H1 (cell line): ENCODE measurements at regions not wholly inside any gene's neighbourhood (a gene's known extent, or its start where the extent isn't known, plus 50 kb on each side); places are given as distances from the start of the nearest gene placed in this dataset.

ENCODE experiments used
- GTF2F1 ChIP-seq: IDR thresholded peaks from 2 replicates; pipeline ENCODE4 v1.6.1; 2012; ENCODE audit warnings: low read depth, low read length, improper control_type of control experiment, borderline replicate concordance
- SRF ChIP-seq: IDR thresholded peaks from 2 replicates; pipeline ENCODE4 v1.6.1; 2011; ENCODE audit warnings: mild to moderate bottlenecking, low read depth, low read length, moderate library complexity

- TF ChIP-seq SRF (no peak), GTF2F1 (no peak)
Observed at GRCh38 chr2:226184540-226184939, 615.1 kb downstream of the IRS1 start (continued).
